ENCODE measurements at regions not wholly inside any gene's neighbourhood (a gene's known extent, or its start where the extent isn't known, plus 50 kb on each side); places are given as distances from the start of the nearest gene placed in this dataset.

- H3K27me3 Mint-ChIP-seq (ENCODE audit: low read depth in 3 of 3): peaks cover 0 to 1% (median 0%) of the 10 kb centered on the region in 3 donors
- H3K27ac Mint-ChIP-seq: no peak overlapping the region
- Histone ChIP-seq H3K4me2 (replicated peaks; ENCODE audit: extremely low read depth, low read length, poor library complexity, severe bottlenecking) (no peak overlapping the region), H3K27ac (ENCODE audit: low read depth in 1 of 2, low read length in 2 of 2) (no peak overlapping the region), H4K20me1 (ENCODE audit: insufficient read depth, low read length) (no peaks in the 10 kb centered on the region), H3K4me3 (replicated peaks in 1 of 3; ENCODE audit: low read depth in 2 of 3, low read length in 3 of 3) (no peak overlapping the region), H2AFZ (ENCODE audit: insufficient read depth, low read depth, low read length, poor library complexity, severe bottlenecking) (no peak overlapping the region), H3K9ac (ENCODE audit: insufficient read depth, low read length, poor library complexity, severe bottlenecking) (no peak overlapping the region), H3K9me3 (replicated peaks in 1 of 2; ENCODE audit: control insufficient read depth in 1 of 2, insufficient read depth in 1 of 2, low read length in 2 of 2) (peaks cover 11 to 16% of the 10 kb centered on the region in 2 donors), H3K79me2 (ENCODE audit: insufficient read depth, low read length) (no peaks in the 10 kb centered on the region), H3K27me3 (ENCODE audit: control insufficient read depth in 2 of 2, insufficient read depth in 2 of 2, low read length in 2 of 2) (no peaks in the 10 kb centered on the region), H3K36me3 (replicated peaks in 1 of 2; ENCODE audit: control insufficient read depth in 1 of 2, insufficient read depth in 2 of 2, low read length in 2 of 2) (no peaks in the 10 kb centered on the region), H3K4me1 (ENCODE audit: control insufficient read depth in 1 of 2, insufficient read depth in 2 of 2, low read length in 2 of 2) (no peaks in the 10 kb centered on the region)
- H3K4me1 Mint-ChIP-seq: no peaks in the 10 kb centered on the region
- no peaks in the 10 kb centered on the region for H3K36me3 Mint-ChIP-seq
- TF ChIP-seq CTCF (IDR thresholded peaks at IDR 0.05): no peak
- H3K4me3 Mint-ChIP-seq: no peak overlapping the region
- intact Hi-C loops (cut with micrococcal nuclease): no loop called here
- H3K9me3 Mint-ChIP-seq: peaks cover 5 to 19% (median 14%) of the 10 kb centered on the region in 7 donors
- DNase-seq: no peak
- 100% methylated on average over 1 of the region's 7 CpGs for WGBS (ENCODE audit: insufficient coverage)
Measured at GRCh38 chr21:28671549-28672195, 321.0 kb downstream of the LTN1 start.

- TF ChIP-seq CTCF (IDR thresholded peaks at IDR 0.05): no peak
- Mint-ChIP-seq H3K4me1 (no peaks in the 10 kb centered on the region), H3K4me3 (no peak overlapping the region), H3K36me3 (no peaks in the 10 kb centered on the region), H3K27ac (no peak overlapping the region), H3K27me3 (ENCODE audit: low read depth in 3 of 3) (peaks cover 0 to 1% (median 0%) of the 10 kb centered on the region in 3 donors), H3K9me3 (peaks cover 4 to 14% (median 8%) of the 10 kb centered on the region in 7 donors)
- no peak overlapping the region for H3K4me3 ChIP-seq (replicated peaks in 1 of 3; ENCODE audit: low read depth in 2 of 3, low read length in 3 of 3)
- no peaks in the 10 kb centered on the region for H3K79me2 ChIP-seq (ENCODE audit: insufficient read depth, low read length)
- intact Hi-C loops (cut with micrococcal nuclease): no loop called here
- no peak for DNase-seq
- no peak overlapping the region for H3K9ac ChIP-seq (ENCODE audit: insufficient read depth, low read length, poor library complexity, severe bottlenecking)
- H4K20me1 ChIP-seq (ENCODE audit: insufficient read depth, low read length): no peaks in the 10 kb centered on the region
- H3K27ac ChIP-seq (ENCODE audit: low read depth in 1 of 2, low read length in 2 of 2): no peak overlapping the region
- H3K4me1 ChIP-seq (ENCODE audit: control insufficient read depth in 1 of 2, insufficient read depth in 2 of 2, low read length in 2 of 2): no peaks in the 10 kb centered on the region
- no peak overlapping the region for H3K4me2 ChIP-seq (replicated peaks; ENCODE audit: extremely low read depth, low read length, poor library complexity, severe bottlenecking)
- peaks cover 3 to 7% of the 10 kb centered on the region in 2 donors for H3K9me3 ChIP-seq (replicated peaks in 1 of 2; ENCODE audit: control insufficient read depth in 1 of 2, insufficient read depth in 1 of 2, low read length in 2 of 2)
- no peak overlapping the region for H2AFZ ChIP-seq (ENCODE audit: insufficient read depth, low read depth, low read length, poor library complexity, severe bottlenecking)
- WGBS (ENCODE audit: insufficient coverage): 100% methylated on average over 1 of the region's 3 CpGs
- no peaks in the 10 kb centered on the region for H3K36me3 ChIP-seq (replicated peaks in 1 of 2; ENCODE audit: control insufficient read depth in 1 of 2, insufficient read depth in 2 of 2, low read length in 2 of 2)
- no peaks in the 10 kb centered on the region for H3K27me3 ChIP-seq (ENCODE audit: control insufficient read depth in 2 of 2, insufficient read depth in 2 of 2, low read length in 2 of 2)
Measured at GRCh38 chr21:28669971-28670653, 322.6 kb downstream of the LTN1 start.
